OCI-LY7 (cell line): ENCODE measurements at regions not wholly inside any gene's neighbourhood (a gene's known extent, or its start where the extent isn't known, plus 50 kb on each side); places are given as distances from the start of the nearest gene placed in this dataset.

Experiments
- BruUV-seq: library from RNA; stranded (reverse); fragments of 400-500 nt; replicated peaks from 2 replicates; lab custom pipeline; 2021; lab: Mats Ljungman, UMichigan
- CTCF ChIA-PET: fragments of 300-600 bp; sonication (Branson Sonifier 250); formaldehyde crosslinking; loops from one replicate; lab custom pipeline; 2022; ENCODE audit warnings: antibody characterized with exemption; ENCODE audit not compliant: unreplicated experiment; lab: Charles Lee
- POLR2A ChIA-PET: fragments of 300-600 bp; sonication (Branson Sonifier 250); formaldehyde crosslinking; loops from one replicate; lab custom pipeline; 2022; ENCODE audit warnings: antibody characterized with exemption; lab: Charles Lee
- DNase-seq: peaks from one replicate; pipeline ENCODE4 v3.0.0-alpha.2; 2015; ENCODE audit warnings: low spot score
- H2AFZ ChIP-seq: fragments of 200-600 bp; sonication (generic), shearing (Covaris generic); 2 replicates; pipeline ENCODE4 v1.6.1; 2014; ENCODE audit warnings: mild to moderate bottlenecking, antibody characterized with exemption, low read length, moderate library complexity
- H3K27ac ChIP-seq: fragments of 200-600 bp; sonication (generic); 2 replicates; pipeline ENCODE4 v1.5.1; 2014; ENCODE audit warnings: mixed run types, low read depth, mild to moderate bottlenecking, moderate library complexity, low read length, inconsistent platforms; ENCODE audit not compliant: poor library complexity, severe bottlenecking
- H3K36me3 ChIP-seq: fragments of 200-600 bp; sonication (generic); 2 replicates; pipeline ENCODE4 v1.6.1; 2014; ENCODE audit warnings: mild to moderate bottlenecking, antibody characterized with exemption, low read length, moderate library complexity, mixed read lengths; ENCODE audit not compliant: insufficient read depth
- H3K4me1 ChIP-seq: fragments of 200-600 bp; sonication (generic); 2 replicates; pipeline ENCODE4 v1.5.1; 2014; ENCODE audit warnings: mild to moderate bottlenecking, low read length; ENCODE audit not compliant: insufficient read depth, poor library complexity, severe bottlenecking
- H3K4me2 ChIP-seq: fragments of 200-600 bp; sonication (generic); 2 replicates; pipeline ENCODE4 v1.6.1; 2014; ENCODE audit warnings: mild to moderate bottlenecking, low read length
- H3K4me3 ChIP-seq: fragments of 200-600 bp; sonication (generic); 2 replicates; pipeline ENCODE4 v1.5.1; 2014; ENCODE audit warnings: mild to moderate bottlenecking, low read depth, low read length; ENCODE audit not compliant: poor library complexity, severe bottlenecking
- H3K79me2 ChIP-seq: fragments of 200-600 bp; sonication (generic); 2 replicates; pipeline ENCODE4 v1.6.1; 2016; ENCODE audit warnings: low read depth, mild to moderate bottlenecking, low read length, moderate library complexity, mixed read lengths; ENCODE audit not compliant: insufficient read depth
- H3K9me2 ChIP-seq: fragments of 200-600 bp; sonication (generic); 2 replicates; pipeline ENCODE4 v1.6.1; 2016; ENCODE audit warnings: mild to moderate bottlenecking, low read length, mixed read lengths; ENCODE audit not compliant: insufficient read depth
- H3K9me3 ChIP-seq: fragments of 200-600 bp; sonication (generic); 2 replicates; pipeline ENCODE4 v1.6.1; 2014; ENCODE audit warnings: mild to moderate bottlenecking, mixed run types, low read length, mixed read lengths
- H4K20me1 ChIP-seq: fragments of 200-600 bp; sonication (generic); 2 replicates; pipeline ENCODE4 v1.6.1; 2014; ENCODE audit warnings: mild to moderate bottlenecking, antibody characterized with exemption, low read length, moderate library complexity, mixed read lengths; ENCODE audit not compliant: insufficient read depth
- CTCF ChIP-seq: fragments of 200-600 bp; sonication (generic); conservative IDR thresholded peaks from 2 replicates; pipeline ENCODE4 v1.5.1; 2014; ENCODE audit warnings: mild to moderate bottlenecking, antibody characterized with exemption, low read length, moderate library complexity, mixed read lengths
- EZH2phosphoT487 ChIP-seq: fragments of 200-600 bp; sonication (generic); IDR thresholded peaks from 2 replicates; pipeline ENCODE4 v1.6.1; 2018; ENCODE audit warnings: low read depth, borderline replicate concordance, mild to moderate bottlenecking, mixed run types, antibody characterized with exemption, low read length, moderate library complexity, mixed read lengths
- intact Hi-C: fragments of 100-400 bp; cut with micrococcal nuclease; formaldehyde crosslinking; loops from one replicate; pipeline ENCODE4 v1.10.0; 2022; ENCODE audit not compliant: unreplicated experiment

GRCh38 chr10:34006471-34006870 is 672.0 kb upstream of the NRP1 start:
- BruUV-seq, result no TSS peak
- H3K9me2 ChIP-seq, result no peaks in the 10 kb centered on the region
- H4K20me1 ChIP-seq, result no peaks in the 10 kb centered on the region
- intact Hi-C loops, result no loop called here
- POLR2A ChIA-PET, result no interaction called here
- no peaks in the 10 kb centered on the region for H3K4me1 ChIP-seq
- no peak overlapping the region for H3K4me3 ChIP-seq
- TF ChIP-seq CTCF (no peak), EZH2phosphoT487 (no peak)
- no peak overlapping the region for H3K4me2 ChIP-seq
- no peaks in the 10 kb centered on the region for H3K36me3 ChIP-seq
- H3K9me3 ChIP-seq, result no peaks in the 10 kb centered on the region
- DNase-seq, result no peak
- CTCF ChIA-PET, result no interaction called here
- no peak overlapping the region for H2AFZ ChIP-seq
- no peaks in the 10 kb centered on the region for H3K79me2 ChIP-seq
- H3K27ac ChIP-seq, result no peak overlapping the region

GRCh38 chr10:34003561-34003960 is 669.1 kb upstream of the NRP1 start:
- Histone ChIP-seq H3K36me3 (no peaks in the 10 kb centered on the region), H3K9me3 (no peaks in the 10 kb centered on the region), H3K9me2 (no peaks in the 10 kb centered on the region), H3K27ac (no peak overlapping the region), H2AFZ (no peak overlapping the region), H3K4me2 (no peak overlapping the region), H3K4me3 (no peak overlapping the region), H4K20me1 (no peaks in the 10 kb centered on the region), H3K79me2 (no peaks in the 10 kb centered on the region), H3K4me1 (no peaks in the 10 kb centered on the region)
- no peak for DNase-seq
- intact Hi-C loops, result no loop called here
- BruUV-seq, result no TSS peak
- TF ChIP-seq CTCF, result no peak
- no peak for TF ChIP-seq EZH2phosphoT487
- ChIA-PET CTCF (no interaction called here), POLR2A (no interaction called here)

- Histone ChIP-seq H3K9me2 (no peaks in the 10 kb centered on the region), H3K27ac (no peak overlapping the region), H3K79me2 (no peaks in the 10 kb centered on the region), H3K4me2 (no peak overlapping the region), H3K4me3 (no peak overlapping the region), H2AFZ (no peak overlapping the region), H3K9me3 (no peaks in the 10 kb centered on the region), H4K20me1 (no peaks in the 10 kb centered on the region), H3K36me3 (no peaks in the 10 kb centered on the region), H3K4me1 (no peaks in the 10 kb centered on the region)
- intact Hi-C loops, result no loop called here
- ChIA-PET CTCF (no interaction called here), POLR2A (no interaction called here)
- DNase-seq, result no peak
- no TSS peak for BruUV-seq
- TF ChIP-seq CTCF (no peak), EZH2phosphoT487 (no peak)
Measured at GRCh38 chr10:34002896-34003295, 668.4 kb upstream of the NRP1 start.
